Stomach (tissue), 4 donors: ENCODE measurements at regions not wholly inside any gene's neighbourhood (a gene's known extent, or its start where the extent isn't known, plus 50 kb on each side); places are given as distances from the start of the nearest gene placed in this dataset.

Experiments
- POLR2A ChIP-seq, 4 donors: fragments of 450-650 bp; IDR thresholded peaks; one replicate each; pipeline ENCODE4 v1.6.1; 2016; ENCODE audit warnings: antibody characterized with exemption in 4 of 4, control low read depth in 2 of 4, mild to moderate bottlenecking in 1 of 4, moderate library complexity in 1 of 4
- POLR2AphosphoS5 ChIP-seq, 3 donors: sonication (generic); formaldehyde crosslinking; IDR thresholded peaks; one replicate each; pipeline ENCODE4 v1.6.1; 2016; ENCODE audit warnings: antibody characterized with exemption in 3 of 3
- TF ChIP-seq, protein P1 (sequence below), 7 experiments: fragments of 450-650 bp in 4 of 7; fragments of 200-600 bp in 3 of 7; sonication (generic) in 3 of 7; IDR thresholded peaks; one replicate each; pipeline ENCODE4 v1.5.1; 2016 to 2019; ENCODE audit warnings: antibody characterized with exemption in 7 of 7, control low read depth in 2 of 7, mild to moderate bottlenecking in 1 of 7

DNA sequence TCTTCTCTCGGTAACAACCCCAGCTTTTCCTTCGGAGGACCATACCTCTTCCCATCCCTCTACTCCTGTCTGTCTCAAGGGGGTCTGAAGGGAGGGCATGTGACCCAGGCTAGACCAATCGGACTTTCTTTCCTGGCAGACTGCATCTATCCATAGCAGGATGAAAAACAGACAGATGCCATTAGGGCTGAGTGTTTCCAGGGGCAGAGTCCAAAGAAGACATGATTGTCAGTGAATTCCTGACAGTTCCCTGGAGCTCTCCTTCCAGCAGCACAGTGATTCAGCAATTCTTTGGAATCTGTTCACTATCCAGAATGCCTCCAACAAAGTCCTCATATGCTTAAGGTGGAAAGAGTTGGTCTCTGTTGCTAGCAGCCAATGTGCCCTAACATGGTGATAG lies 189.8 kb downstream of the KCTD12 start:
- TF ChIP-seq, protein P1, sequence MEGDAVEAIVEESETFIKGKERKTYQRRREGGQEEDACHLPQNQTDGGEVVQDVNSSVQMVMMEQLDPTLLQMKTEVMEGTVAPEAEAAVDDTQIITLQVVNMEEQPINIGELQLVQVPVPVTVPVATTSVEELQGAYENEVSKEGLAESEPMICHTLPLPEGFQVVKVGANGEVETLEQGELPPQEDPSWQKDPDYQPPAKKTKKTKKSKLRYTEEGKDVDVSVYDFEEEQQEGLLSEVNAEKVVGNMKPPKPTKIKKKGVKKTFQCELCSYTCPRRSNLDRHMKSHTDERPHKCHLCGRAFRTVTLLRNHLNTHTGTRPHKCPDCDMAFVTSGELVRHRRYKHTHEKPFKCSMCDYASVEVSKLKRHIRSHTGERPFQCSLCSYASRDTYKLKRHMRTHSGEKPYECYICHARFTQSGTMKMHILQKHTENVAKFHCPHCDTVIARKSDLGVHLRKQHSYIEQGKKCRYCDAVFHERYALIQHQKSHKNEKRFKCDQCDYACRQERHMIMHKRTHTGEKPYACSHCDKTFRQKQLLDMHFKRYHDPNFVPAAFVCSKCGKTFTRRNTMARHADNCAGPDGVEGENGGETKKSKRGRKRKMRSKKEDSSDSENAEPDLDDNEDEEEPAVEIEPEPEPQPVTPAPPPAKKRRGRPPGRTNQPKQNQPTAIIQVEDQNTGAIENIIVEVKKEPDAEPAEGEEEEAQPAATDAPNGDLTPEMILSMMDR (IDR thresholded peaks at IDR 0.05) = no peak
- TF ChIP-seq POLR2A (IDR thresholded peaks at IDR 0.05) (no peak), POLR2AphosphoS5 (IDR thresholded peaks at IDR 0.05) (no peak)
